NCI-H1417 treated with DMSO at 0.1 percent for 48 hours (cell line): ENCODE measurements at regions not wholly inside any gene's neighbourhood (a gene's known extent, or its start where the extent isn't known, plus 50 kb on each side); places are given as distances from the start of the nearest gene placed in this dataset.
"Not testable (repeated sequence)": the region's sequence is repeated elsewhere in the genome, so short reads cannot be mapped to it uniquely, and the experiment has no call there.

Experiments
- DNase-seq: peaks from one replicate; lab custom pipeline; 2025; lab: John Stamatoyannopoulos, UW

- DNase-seq, result no peak
These were observed 754.8 kb upstream of the RIOK2 start for GRCh38 chr5:97937846-97938245.

GRCh38 chr5:97943036-97943435 is 760.0 kb upstream of the RIOK2 start:
- DNase-seq, result no peak

- DNase-seq, result no peak
These were observed 768.1 kb upstream of the RIOK2 start for GRCh38 chr5:97951139-97951538.

- no peak for DNase-seq
These were observed 772.4 kb upstream of the RIOK2 start for GRCh38 chr5:97955450-97955849.

GRCh38 chr5:97967292-97967691 is 784.2 kb upstream of the RIOK2 start:
- no peak for DNase-seq

- no peak for DNase-seq
These were observed 785.3 kb upstream of the RIOK2 start for GRCh38 chr5:97968346-97968745.

GRCh38 chr5:97979740-97980139 is 793.7 kb upstream of the RGMB start:
- no peak for DNase-seq

GRCh38 chr5:97980291-97980690 is 793.2 kb upstream of the RGMB start:
- DNase-seq, result no peak

GRCh38 chr5:97986069-97986468 is 787.4 kb upstream of the RGMB start:
- DNase-seq, result no peak

GRCh38 chr5:97991236-97991635 is 782.2 kb upstream of the RGMB start:
- DNase-seq, result no peak

GRCh38 chr5:97998941-97999340 is 774.5 kb upstream of the RGMB start:
- DNase-seq, result no peak

GRCh38 chr5:98004463-98004862 is 769.0 kb upstream of the RGMB start:
- DNase-seq, result no peak

GRCh38 chr5:98016771-98017170 is 756.7 kb upstream of the RGMB start:
- no peak for DNase-seq

- DNase-seq, result not testable (repeated sequence)
These were observed 743.2 kb upstream of the RGMB start for GRCh38 chr5:98030273-98030672.

- DNase-seq, result not testable (repeated sequence)
These were observed 742.4 kb upstream of the RGMB start for GRCh38 chr5:98031036-98031435.

- DNase-seq, result no peak
These were observed 742.0 kb upstream of the RGMB start for GRCh38 chr5:98031496-98031895.

GRCh38 chr5:98031926-98032325 is 741.5 kb upstream of the RGMB start:
- no peak for DNase-seq

GRCh38 chr5:98041661-98042060 is 731.8 kb upstream of the RGMB start:
- DNase-seq, result no peak

- DNase-seq, result no peak
These were observed 730.9 kb upstream of the RGMB start for GRCh38 chr5:98042521-98042920.

GRCh38 chr5:98042961-98043360 is 730.5 kb upstream of the RGMB start:
- DNase-seq, result no peak

GRCh38 chr5:98050583-98050982 is 722.9 kb upstream of the RGMB start:
- no peak for DNase-seq

GRCh38 chr5:98053170-98053569 is 720.3 kb upstream of the RGMB start:
- DNase-seq, result no peak

GRCh38 chr5:98060148-98060547 is 713.3 kb upstream of the RGMB start:
- DNase-seq, result no peak

GRCh38 chr5:98064118-98064685 is 709.3 kb upstream of the RGMB start:
- DNase-seq, result no peak
